Right lobe of liver (tissue), 6 donors: ENCODE measurements at regions not wholly inside any gene's neighbourhood (a gene's known extent, or its start where the extent isn't known, plus 50 kb on each side); places are given as distances from the start of the nearest gene placed in this dataset.

ENCODE experiments used
- ATAC-seq, 4 donors: fragments of 200-7000 bp; cut with Tn5 transposase; one replicate each; pipeline ENCODE4 v1.9.1; 2020; ENCODE audit warnings: mild to moderate bottlenecking in 4 of 4, moderate library complexity in 4 of 4
- DNase-seq, 3 donors: peaks; one replicate each; pipeline ENCODE4 v3.0.0-alpha.2; 2020
- H3K27ac ChIP-seq, 3 donors: fragments of 200-600 bp; one replicate each; pipeline ENCODE4 v1.8.0; 2022
- H3K27me3 ChIP-seq, 2 donors: fragments of 200-600 bp; one replicate each; pipeline ENCODE4 v1.8.0; 2022
- H3K36me3 ChIP-seq, 4 donors: fragments of 200-600 bp; sonication (generic) in 1 of 4; one replicate each; pipeline versions ENCODE4 v1.5.1 to v1.8.0; 2017 to 2022; ENCODE audit warnings: control low read depth in 1 of 4
- H3K4me1 ChIP-seq, 4 donors: fragments of 200-600 bp; sonication (generic) in 1 of 4; one replicate each; pipeline versions ENCODE4 v1.5.1 to v1.8.0; 2017 to 2022; ENCODE audit warnings: control low read depth in 1 of 4
- H3K4me3 ChIP-seq, 3 donors: fragments of 200-600 bp; one replicate each; pipeline ENCODE4 v1.8.0; 2022
- H3K9me3 ChIP-seq, 4 donors: fragments of 200-600 bp; sonication (generic) in 1 of 4; one replicate each; pipeline versions ENCODE4 v1.5.1 to v1.8.0; 2017 to 2022; ENCODE audit warnings: control low read depth in 1 of 4
- CTCF ChIP-seq, 4 donors: fragments of 200-600 bp in 3 of 4; fragments of 450-650 bp in 1 of 4; IDR thresholded peaks; one replicate each; pipeline versions ENCODE4 v1.5.1 to v1.8.0; 2016 to 2022; ENCODE audit warnings: antibody characterized with exemption in 4 of 4, mild to moderate bottlenecking in 2 of 4
- POLR2A ChIP-seq: fragments of 450-650 bp; IDR thresholded peaks from one replicate; pipeline ENCODE4 v1.6.1; 2017; ENCODE audit warnings: antibody characterized with exemption, mild to moderate bottlenecking
- WGBS: methylation state at CpG from one replicate; pipeline ENCODE4 v1.1.6; 2018; ENCODE audit warnings: low coverage, low lambda C conversion rate; ENCODE audit not compliant: insufficient coverage; ENCODE audit errors: missing lambda C conversion rate; 5-methylcytosine and 5-hydroxymethylcytosine counted together
- intact Hi-C, 2 donors: fragments of 100-400 bp; cut with DNase I; formaldehyde crosslinking; loops; one replicate each; pipeline versions ENCODE4 v1.11.2 to v1.14.1; 2022
- donor health status: DM: no; HTN: yes; CAD: no.
- donor health status: DM: no; HTN: no; CAD: no.
- donor health status: DM: no; HTN: no; CAD: no.
- donor health status: DM: no; HTN: yes; CAD: no.
- donor health status: DM: no; HTN: yes; CAD: no.

GRCh38 chr3:69499422-69499821 is 113.5 kb upstream of the FRMD4B start:
- intact Hi-C loops, result no loop called here
- Histone ChIP-seq H3K27ac (no peak overlapping the region), H3K9me3 (no peaks in the 10 kb centered on the region), H3K4me1 (no peaks in the 10 kb centered on the region), H3K36me3 (no peaks in the 10 kb centered on the region), H3K27me3 (no peaks in the 10 kb centered on the region), H3K4me3 (no peak overlapping the region)
- WGBS, result 46% methylated on average over 3 of the region's 3 CpGs
- ATAC-seq (no peak), DNase-seq (no peak)
- TF ChIP-seq CTCF (IDR thresholded peaks at IDR 0.05) (no peak), POLR2A (no peak)

- WGBS, result 73% methylated on average over 3 of the region's 3 CpGs
These were observed 111.0 kb upstream of the FRMD4B start for GRCh38 chr3:69496856-69497255.

GRCh38 chr3:69494185-69494584 is 108.3 kb upstream of the FRMD4B start:
- ATAC-seq (no peak), DNase-seq (no peak)
- intact Hi-C loops, result no loop called here
- no peak overlapping the region for H3K4me3 ChIP-seq
- 28% methylated on average over 3 of the region's 3 CpGs for WGBS
- no peaks in the 10 kb centered on the region for H3K9me3 ChIP-seq
- H3K36me3 ChIP-seq, result no peaks in the 10 kb centered on the region
- TF ChIP-seq CTCF (IDR thresholded peaks at IDR 0.05), result no peak
- no peak for TF ChIP-seq POLR2A
- no peaks in the 10 kb centered on the region for H3K27me3 ChIP-seq
- no peak overlapping the region for H3K27ac ChIP-seq
- H3K4me1 ChIP-seq, result no peaks in the 10 kb centered on the region

More at GRCh38 chr3:69496856-69497255, 111.0 kb upstream of the FRMD4B start:
- intact Hi-C loops, result no loop called here
- H3K4me1 ChIP-seq, result no peaks in the 10 kb centered on the region
- no peak overlapping the region for H3K27ac ChIP-seq
- TF ChIP-seq CTCF (IDR thresholded peaks at IDR 0.05) (no peak), POLR2A (no peak)
- H3K27me3 ChIP-seq, result no peaks in the 10 kb centered on the region
- H3K4me3 ChIP-seq, result no peak overlapping the region
- ATAC-seq, result no peak
- no peaks in the 10 kb centered on the region for H3K36me3 ChIP-seq
- DNase-seq, result no peak
- no peaks in the 10 kb centered on the region for H3K9me3 ChIP-seq

GRCh38 chr3:69493157-69493556 is 107.3 kb upstream of the FRMD4B start:
- no peaks in the 10 kb centered on the region for H3K27me3 ChIP-seq
- no peak overlapping the region for H3K27ac ChIP-seq
- DNase-seq (no peak), ATAC-seq (no peak)
- TF ChIP-seq CTCF (IDR thresholded peaks at IDR 0.05) (no peak), POLR2A (no peak)
- H3K4me1 ChIP-seq, result no peaks in the 10 kb centered on the region
- 82% methylated on average over 3 of the region's 3 CpGs for WGBS
- no peak overlapping the region for H3K4me3 ChIP-seq
- intact Hi-C loops, result no loop called here
- no peaks in the 10 kb centered on the region for H3K36me3 ChIP-seq
- H3K9me3 ChIP-seq, result no peaks in the 10 kb centered on the region

GRCh38 chr3:69491975-69492374 is 106.1 kb upstream of the FRMD4B start:
- H3K4me1 ChIP-seq, result no peaks in the 10 kb centered on the region
- WGBS, result 56% methylated on average over 5 of the region's 6 CpGs
- no peaks in the 10 kb centered on the region for H3K9me3 ChIP-seq
- intact Hi-C loops, result no loop called here
- H3K27me3 ChIP-seq, result no peaks in the 10 kb centered on the region
- DNase-seq, result no peak
- TF ChIP-seq CTCF (IDR thresholded peaks at IDR 0.05) (no peak), POLR2A (no peak)
- no peak overlapping the region for H3K27ac ChIP-seq
- H3K4me3 ChIP-seq, result no peak overlapping the region
- no peak for ATAC-seq
- H3K36me3 ChIP-seq, result no peaks in the 10 kb centered on the region
